Activated B cell treated with CpG ODN at 0.5 μM for 24 hours (primary cell): ENCODE measurements at regions not wholly inside any gene's neighbourhood (a gene's known extent, or its start where the extent isn't known, plus 50 kb on each side); places are given as distances from the start of the nearest gene placed in this dataset.
"Not testable (repeated sequence)": the region's sequence is repeated elsewhere in the genome, so short reads cannot be mapped to it uniquely, and the experiment has no call there.

Source experiments
- ATAC-seq: fragments of 200-7000 bp; cut with Tn5 transposase; one replicate; pipeline ENCODE4 v1.10.0; 2021; ENCODE audit warnings: low read depth, mild to moderate bottlenecking, moderate library complexity
- CTCF ChIA-PET: fragments of 350-600 bp; sonication (Branson Sonifier 250); formaldehyde crosslinking; loops from one replicate; lab custom pipeline; 2021; ENCODE audit warnings: antibody characterized with exemption; lab: Charles Lee
- POLR2A ChIA-PET: fragments of 350-600 bp; sonication (Branson Sonifier 250); formaldehyde crosslinking; loops from one replicate; lab custom pipeline; 2021; ENCODE audit warnings: antibody characterized with exemption; lab: Charles Lee
- DNase-seq: peaks from one replicate; pipeline ENCODE4 v3.0.0; 2022
- H3K27ac Mint-ChIP-seq: one replicate; pipeline ENCODE4 v1.8.0; 2020; ENCODE audit warnings: mixed read lengths
- H3K27me3 Mint-ChIP-seq: one replicate; pipeline ENCODE4 v1.8.0; 2021; ENCODE audit warnings: mixed read lengths
- H3K36me3 Mint-ChIP-seq: one replicate; pipeline ENCODE4 v1.8.0; 2021; ENCODE audit warnings: low read depth, mixed read lengths
- H3K4me1 Mint-ChIP-seq: one replicate; pipeline ENCODE4 v1.8.0; 2021; ENCODE audit warnings: mixed read lengths
- H3K4me3 Mint-ChIP-seq: one replicate; pipeline ENCODE4 v1.8.0; 2020; ENCODE audit warnings: mild to moderate bottlenecking, mixed read lengths
- H3K9me3 Mint-ChIP-seq: one replicate; pipeline ENCODE4 v1.8.0; 2020; ENCODE audit warnings: mixed read lengths
- CTCF ChIP-seq: fragments of 200-600 bp; IDR thresholded peaks from one replicate; pipeline ENCODE4 v1.8.0; 2022; ENCODE audit warnings: antibody characterized with exemption, mild to moderate bottlenecking
- intact Hi-C: fragments of 100-400 bp; cut with micrococcal nuclease; formaldehyde crosslinking; loops from one replicate; pipeline ENCODE4 v1.15.1; 2024

GRCh38 chr5:123701511-123702200, 189.7 kb downstream of the CSNK1G3 start:
- H3K4me3 Mint-ChIP-seq, result no peak overlapping the region
- no peaks in the 10 kb centered on the region for H3K4me1 Mint-ChIP-seq
- CTCF ChIA-PET, result no interaction called here
- DNase-seq (no peak), ATAC-seq (no peak)
- intact Hi-C loops, result no loop called here
- no peaks in the 10 kb centered on the region for H3K9me3 Mint-ChIP-seq
- no peaks in the 10 kb centered on the region for H3K36me3 Mint-ChIP-seq
- no peak overlapping the region for H3K27ac Mint-ChIP-seq
- no peak for TF ChIP-seq CTCF
- no peaks in the 10 kb centered on the region for H3K27me3 Mint-ChIP-seq
- POLR2A ChIA-PET, result no interaction called here

GRCh38 chr5:123700624-123701287, 188.8 kb downstream of the CSNK1G3 start:
- H3K9me3 Mint-ChIP-seq, result no peaks in the 10 kb centered on the region
- ChIA-PET CTCF (no interaction called here), POLR2A (no interaction called here)
- DNase-seq (no peak), ATAC-seq (no peak)
- H3K36me3 Mint-ChIP-seq, result no peaks in the 10 kb centered on the region
- no peak overlapping the region for H3K27ac Mint-ChIP-seq
- H3K4me3 Mint-ChIP-seq, result no peak overlapping the region
- intact Hi-C loops, result no loop called here
- no peaks in the 10 kb centered on the region for H3K27me3 Mint-ChIP-seq
- no peaks in the 10 kb centered on the region for H3K4me1 Mint-ChIP-seq
- no peak for TF ChIP-seq CTCF

- ChIA-PET POLR2A (no interaction called here), CTCF (no interaction called here)
- no peak for TF ChIP-seq CTCF
- Mint-ChIP-seq H3K27ac (no peak overlapping the region), H3K27me3 (no peaks in the 10 kb centered on the region), H3K4me3 (no peak overlapping the region), H3K4me1 (no peaks in the 10 kb centered on the region), H3K36me3 (no peaks in the 10 kb centered on the region), H3K9me3 (no peaks in the 10 kb centered on the region)
- DNase-seq (no peak), ATAC-seq (no peak)
- intact Hi-C loops, result no loop called here
These were observed 187.6 kb downstream of the CSNK1G3 start for GRCh38 chr5:123699571-123699970.

GRCh38 chr5:123698937-123699336, 187.0 kb downstream of the CSNK1G3 start:
- H3K27ac Mint-ChIP-seq, H3K27me3 Mint-ChIP-seq, H3K4me1 Mint-ChIP-seq, CTCF ChIA-PET, ATAC-seq, H3K9me3 Mint-ChIP-seq, H3K36me3 Mint-ChIP-seq, POLR2A ChIA-PET, DNase-seq, H3K4me3 Mint-ChIP-seq, intact Hi-C loops: not testable (repeated sequence)

- H3K4me1 Mint-ChIP-seq, result no peaks in the 10 kb centered on the region
- H3K4me3 Mint-ChIP-seq, result no peak overlapping the region
- no peaks in the 10 kb centered on the region for H3K27me3 Mint-ChIP-seq
- no peak for TF ChIP-seq CTCF
- intact Hi-C loops, result no loop called here
- no peak for DNase-seq
- no peak for ATAC-seq
- no peak overlapping the region for H3K27ac Mint-ChIP-seq
- ChIA-PET POLR2A (no interaction called here), CTCF (no interaction called here)
- H3K36me3 Mint-ChIP-seq, result no peaks in the 10 kb centered on the region
- H3K9me3 Mint-ChIP-seq, result no peaks in the 10 kb centered on the region
These were observed 185.0 kb downstream of the CSNK1G3 start for GRCh38 chr5:123696921-123697341.
